A673 (cell line): ENCODE measurements at regions not wholly inside any gene's neighbourhood (a gene's known extent, or its start where the extent isn't known, plus 50 kb on each side); places are given as distances from the start of the nearest gene placed in this dataset.

Experiments used
- BruUV-seq: library from RNA; stranded (reverse); fragments of 400-500 nt; replicated peaks from 2 replicates; lab custom pipeline; 2021; lab: Mats Ljungman, UMichigan
- CTCF ChIA-PET: fragments of 300-600 bp; sonication (Branson Sonifier 250); formaldehyde crosslinking; loops from one replicate; lab custom pipeline; 2022; ENCODE audit warnings: antibody characterized with exemption; lab: Charles Lee
- POLR2A ChIA-PET: fragments of 300-600 bp; sonication (Branson Sonifier 250); formaldehyde crosslinking; loops from one replicate; lab custom pipeline; 2022; ENCODE audit warnings: antibody characterized with exemption; ENCODE audit not compliant: low non-redundant PET; lab: Charles Lee
- DNase-seq: peaks from one replicate; pipeline ENCODE4 v3.0.0-alpha.2; 2015; ENCODE audit warnings: low spot score
- H3K27ac ChIP-seq: fragments of 200-600 bp; sonication (generic); 2 replicates; pipeline ENCODE4 v1.5.1; 2016; ENCODE audit warnings: mixed run types, low read depth, mild to moderate bottlenecking, mixed read lengths, antibody characterized with exemption, low read length; ENCODE audit not compliant: poor library complexity, severe bottlenecking
- H3K27me3 ChIP-seq: fragments of 200-600 bp; sonication (generic); replicated peaks from 2 replicates; pipeline ENCODE4 v1.6.1; 2017; ENCODE audit warnings: mixed run types, low read depth, mild to moderate bottlenecking, mixed read lengths, antibody characterized with exemption, low read length; ENCODE audit not compliant: insufficient read depth, poor library complexity
- H3K36me3 ChIP-seq: fragments of 200-600 bp; sonication (generic); 2 replicates; pipeline ENCODE4 v1.6.1; 2016; ENCODE audit warnings: mixed run types, mild to moderate bottlenecking, mixed read lengths, antibody characterized with exemption, low read length; ENCODE audit not compliant: insufficient read depth, poor library complexity, severe bottlenecking
- H3K4me1 ChIP-seq: fragments of 200-600 bp; sonication (generic); 2 replicates; pipeline ENCODE4 v1.6.1; 2017; ENCODE audit warnings: mixed run types, mild to moderate bottlenecking, mixed read lengths, antibody characterized with exemption, low read length; ENCODE audit not compliant: insufficient read depth, poor library complexity, severe bottlenecking
- H3K4me3 ChIP-seq: fragments of 200-600 bp; sonication (generic); 2 replicates; pipeline ENCODE4 v1.5.1; 2016; ENCODE audit warnings: low read depth, mixed run types, mild to moderate bottlenecking, mixed read lengths, low read length; ENCODE audit not compliant: poor library complexity, severe bottlenecking
- H3K9me3 ChIP-seq: fragments of 200-600 bp; sonication (generic); 2 replicates; pipeline ENCODE4 v1.6.1; 2016; ENCODE audit warnings: mixed run types, low read depth, mild to moderate bottlenecking, mixed read lengths, antibody characterized with exemption, low read length; ENCODE audit not compliant: poor library complexity, severe bottlenecking
- EZH2 ChIP-seq: fragments of 200-600 bp; sonication (generic); IDR thresholded peaks from 2 replicates; pipeline ENCODE4 v1.6.1; 2017; ENCODE audit warnings: borderline replicate concordance, low read depth, mild to moderate bottlenecking, mixed read lengths, antibody characterized with exemption, low read length; ENCODE audit not compliant: poor library complexity, severe bottlenecking
- intact Hi-C: fragments of 100-400 bp; cut with micrococcal nuclease; formaldehyde crosslinking; loops from one replicate; pipeline ENCODE4 v1.10.0; 2022; ENCODE audit not compliant: unreplicated experiment
- TF ChIP-seq, protein P1 (sequence below): fragments of 300-800, 200-600 bp; sonication (generic); conservative IDR thresholded peaks from 2 replicates; pipeline ENCODE4 v1.5.1; 2017; ENCODE audit warnings: low read depth, mild to moderate bottlenecking, antibody characterized with exemption, low read length, moderate library complexity, mixed read lengths

DNA sequence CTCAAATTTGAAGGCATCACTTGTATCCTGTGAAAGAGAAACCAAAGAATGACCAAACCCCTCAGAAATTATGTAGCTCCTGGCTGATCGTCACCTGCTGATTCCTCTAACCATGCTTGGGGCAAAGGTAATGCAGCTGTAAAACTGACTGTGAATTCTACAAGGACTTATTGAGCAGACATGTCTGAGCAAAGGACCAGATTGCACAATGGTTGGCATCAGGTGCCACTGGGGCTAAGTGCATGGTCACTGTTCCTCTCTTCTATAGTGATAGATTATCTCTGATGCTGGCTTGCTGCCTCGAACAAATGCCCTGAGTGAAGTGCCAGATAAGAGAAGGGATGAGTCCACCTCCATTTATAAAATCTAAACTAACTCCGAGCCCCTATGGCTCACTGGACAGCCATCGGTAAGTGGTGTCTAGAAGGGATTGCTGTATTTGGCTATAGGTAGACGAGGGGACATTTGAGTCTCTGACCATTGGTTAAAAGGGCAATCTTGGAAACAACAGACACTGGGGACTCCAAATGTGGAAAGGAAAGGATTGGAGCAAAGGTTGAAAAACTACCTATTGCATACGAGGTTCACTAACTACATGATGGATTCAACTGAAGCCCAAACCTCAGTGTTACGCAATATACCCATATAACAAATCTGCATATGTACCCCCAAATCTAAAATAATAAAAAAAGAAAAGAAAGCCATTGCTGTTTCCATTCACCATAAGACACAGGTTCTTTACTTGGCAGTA, 110.7 kb upstream of the IGSF1 start:
- H3K4me1 ChIP-seq: no peaks in the 10 kb centered on the region
- CTCF ChIA-PET: no interaction called here
- intact Hi-C loops: no loop called here
- no peak overlapping the region for H3K4me3 ChIP-seq
- H3K27me3 ChIP-seq: peaks cover 32% of the 10 kb centered on the region
- H3K27ac ChIP-seq: no peak overlapping the region
- TF ChIP-seq, protein P1, sequence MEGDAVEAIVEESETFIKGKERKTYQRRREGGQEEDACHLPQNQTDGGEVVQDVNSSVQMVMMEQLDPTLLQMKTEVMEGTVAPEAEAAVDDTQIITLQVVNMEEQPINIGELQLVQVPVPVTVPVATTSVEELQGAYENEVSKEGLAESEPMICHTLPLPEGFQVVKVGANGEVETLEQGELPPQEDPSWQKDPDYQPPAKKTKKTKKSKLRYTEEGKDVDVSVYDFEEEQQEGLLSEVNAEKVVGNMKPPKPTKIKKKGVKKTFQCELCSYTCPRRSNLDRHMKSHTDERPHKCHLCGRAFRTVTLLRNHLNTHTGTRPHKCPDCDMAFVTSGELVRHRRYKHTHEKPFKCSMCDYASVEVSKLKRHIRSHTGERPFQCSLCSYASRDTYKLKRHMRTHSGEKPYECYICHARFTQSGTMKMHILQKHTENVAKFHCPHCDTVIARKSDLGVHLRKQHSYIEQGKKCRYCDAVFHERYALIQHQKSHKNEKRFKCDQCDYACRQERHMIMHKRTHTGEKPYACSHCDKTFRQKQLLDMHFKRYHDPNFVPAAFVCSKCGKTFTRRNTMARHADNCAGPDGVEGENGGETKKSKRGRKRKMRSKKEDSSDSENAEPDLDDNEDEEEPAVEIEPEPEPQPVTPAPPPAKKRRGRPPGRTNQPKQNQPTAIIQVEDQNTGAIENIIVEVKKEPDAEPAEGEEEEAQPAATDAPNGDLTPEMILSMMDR: no peak
- TF ChIP-seq EZH2: no peak
- H3K36me3 ChIP-seq: no peaks in the 10 kb centered on the region
- DNase-seq: no peak
- H3K9me3 ChIP-seq: no peaks in the 10 kb centered on the region
- no TSS peak for BruUV-seq
- POLR2A ChIA-PET: no interaction called here

DNA sequence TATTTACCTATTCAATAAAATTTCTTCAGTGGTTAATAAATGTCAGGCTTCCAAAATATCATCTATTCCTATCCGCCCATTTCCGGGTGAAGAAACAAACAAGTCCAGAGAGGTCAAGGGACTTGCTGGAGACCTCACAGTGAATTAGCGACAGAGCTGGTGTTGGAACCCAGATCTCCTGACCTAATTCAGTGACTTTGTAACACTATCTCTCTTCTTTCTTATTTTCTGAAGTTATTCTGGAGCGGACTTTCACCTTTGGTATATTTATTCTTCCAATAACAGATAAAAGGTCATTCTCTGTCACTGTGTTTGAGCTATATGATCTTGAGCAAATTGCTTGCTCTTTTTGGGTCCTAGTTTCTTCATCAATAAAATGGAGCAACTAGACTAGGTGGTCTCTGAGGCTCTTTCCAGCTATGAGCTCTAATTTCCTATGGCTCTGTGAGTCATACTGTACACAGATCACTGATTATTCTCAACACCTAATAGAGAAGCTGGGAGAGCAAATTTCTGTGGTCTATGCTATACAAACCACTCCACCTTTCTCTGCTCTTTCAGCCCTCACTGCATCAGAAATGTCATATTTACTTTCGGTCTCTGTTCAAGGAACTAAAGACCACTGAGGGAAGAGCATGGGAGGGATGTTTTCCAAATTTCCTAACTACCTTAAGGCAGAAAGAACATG, 113.2 kb upstream of the IGSF1 start:
- Histone ChIP-seq H3K27ac (no peak overlapping the region), H3K36me3 (no peaks in the 10 kb centered on the region), H3K9me3 (no peaks in the 10 kb centered on the region), H3K4me1 (no peaks in the 10 kb centered on the region), H3K4me3 (no peak overlapping the region), H3K27me3 (peaks cover 26% of the 10 kb centered on the region)
- BruUV-seq: no TSS peak
- intact Hi-C loops: loop anchor here (2.0 kb wide), 1 partner anchor 51 kb away; no protein-coding TSS in a partner anchor
- ChIA-PET CTCF (no interaction called here), POLR2A (no interaction called here)
- TF ChIP-seq, protein P1: no peak
- TF ChIP-seq EZH2: no peak
- no peak for DNase-seq

DNA sequence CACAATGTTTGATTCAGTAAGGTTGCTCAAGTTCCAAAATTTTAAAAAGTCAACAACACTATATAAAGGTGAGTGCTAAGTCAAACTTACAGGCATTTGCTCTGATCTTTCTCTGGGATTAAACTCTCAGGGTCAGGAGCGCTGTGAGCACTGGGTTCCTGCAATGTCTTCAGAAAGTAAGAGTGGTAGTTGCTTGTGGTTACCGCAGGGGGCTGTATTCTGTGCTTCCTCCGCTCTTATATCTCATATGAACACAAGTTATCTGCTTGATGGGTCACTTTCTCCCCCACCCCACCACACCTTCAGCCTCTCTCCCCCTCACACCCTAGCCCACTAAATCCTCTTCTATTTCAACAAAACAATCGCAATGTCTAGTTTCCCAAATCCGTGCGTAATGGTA, 116.4 kb upstream of the IGSF1 start:
- CTCF ChIA-PET: no interaction called here
- BruUV-seq: no TSS peak

More for the DNA sequence above, 116.4 kb upstream of the IGSF1 start:
- Histone ChIP-seq H3K4me3 (no peak overlapping the region), H3K27me3 (peaks cover 19% of the 10 kb centered on the region), H3K36me3 (no peaks in the 10 kb centered on the region), H3K9me3 (no peaks in the 10 kb centered on the region), H3K27ac (no peak overlapping the region), H3K4me1 (no peaks in the 10 kb centered on the region)
- POLR2A ChIA-PET: no interaction called here
- DNase-seq: peak; percentile 10
- TF ChIP-seq, protein P1: peak; percentile 45; the same call in 1 of the 2 replicates
- TF ChIP-seq EZH2: no peak
- intact Hi-C loops: no loop called here
